HEK293 (cell line): ENCODE measurements at regions not wholly inside any gene's neighbourhood (a gene's known extent, or its start where the extent isn't known, plus 50 kb on each side); places are given as distances from the start of the nearest gene placed in this dataset.

Experiments
- CTCF ChIA-PET: fragments of 350-600 bp; formaldehyde crosslinking; extraction: SDS; loops from one replicate; lab custom pipeline; 2021; ENCODE audit warnings: antibody characterized with exemption; lab: Yijun Ruan, JAX
- POLR2A ChIA-PET: fragments of 300-600 bp; formaldehyde crosslinking; extraction: SDS; loops from one replicate; lab custom pipeline; 2020; ENCODE audit warnings: antibody characterized with exemption, inconsistent platforms; lab: Yijun Ruan, JAX
- H3K27ac ChIP-seq: fragments of 200-500 bp; sonication (Bioruptor generic); 2 replicates; pipeline ENCODE4 v1.5.1; 2014; ENCODE audit warnings: low read depth, low read length, control low read depth, inconsistent platforms; ENCODE audit errors: extremely low read depth
- H3K36me3 ChIP-seq, 2 experiments: fragments of 200-500 bp in 1 of 2; sonication (Bioruptor generic) in 1 of 2; 1 replicate in 1 of 2; 2 replicates in 1 of 2; pipeline ENCODE4 v1.5.1; 2014 to 2017; ENCODE audit warnings: inconsistent platforms in 2 of 2, low read length in 2 of 2; ENCODE audit not compliant: control insufficient read depth in 2 of 2, insufficient read depth in 1 of 2
- H3K4me1 ChIP-seq: fragments of 200-500 bp; sonication (Bioruptor generic); 2 replicates; pipeline ENCODE4 v1.5.1; 2014; ENCODE audit warnings: mild to moderate bottlenecking, low read length, inconsistent platforms; ENCODE audit not compliant: control insufficient read depth, insufficient read depth
- H3K4me3 ChIP-seq: 2 replicates; pipeline ENCODE4 v1.5.1; 2011; ENCODE audit warnings: low read depth, mild to moderate bottlenecking, control low read depth, low read length, moderate library complexity
- H3K9me3 ChIP-seq: fragments of 200-500 bp; sonication (Bioruptor generic); 2 replicates; pipeline ENCODE4 v1.5.1; 2014; ENCODE audit warnings: low read depth, low read length, inconsistent platforms; ENCODE audit not compliant: control insufficient read depth, insufficient read depth
- ATF2 ChIP-seq: fragments of 450-650 bp; formaldehyde crosslinking; IDR thresholded peaks from 2 replicates; pipeline ENCODE4 v1.5.1; 2016; ENCODE audit warnings: missing biosample characterization, missing genetic modification characterization, low read depth
- ELK4 ChIP-seq: IDR thresholded peaks from 2 replicates; pipeline ENCODE4 v1.6.1; 2011; ENCODE audit warnings: mild to moderate bottlenecking, low read depth, low read length, borderline replicate concordance
- HOXD13 ChIP-seq: sonication (generic); formaldehyde crosslinking; IDR thresholded peaks from 2 replicates; pipeline ENCODE4 v1.8.0; 2022; ENCODE audit warnings: missing genetic modification reagents, borderline replicate concordance
- KLF7 ChIP-seq: fragments of 450-650 bp; formaldehyde crosslinking; IDR thresholded peaks from 2 replicates; pipeline ENCODE4 v1.5.1; 2016; ENCODE audit warnings: missing biosample characterization, missing genetic modification characterization, borderline replicate concordance
- PRDM4 ChIP-seq: fragments of 450-650 bp; formaldehyde crosslinking; IDR thresholded peaks from 2 replicates; pipeline ENCODE4 v1.5.1; 2017; ENCODE audit warnings: missing biosample characterization, missing genetic modification characterization
- REPIN1 ChIP-seq: fragments of 450-650 bp; formaldehyde crosslinking; IDR thresholded peaks from 2 replicates; pipeline ENCODE4 v1.5.1; 2017; ENCODE audit warnings: missing biosample characterization, missing genetic modification characterization, low read depth
- REST ChIP-seq: fragments of 450-650 bp; formaldehyde crosslinking; IDR thresholded peaks from 2 replicates; pipeline ENCODE4 v1.5.1; 2016; ENCODE audit warnings: missing biosample characterization, missing genetic modification characterization
- ZBTB49 ChIP-seq: fragments of 450-650 bp; formaldehyde crosslinking; IDR thresholded peaks from 2 replicates; pipeline ENCODE4 v1.5.1; 2016; ENCODE audit warnings: missing biosample characterization, missing genetic modification characterization, low read depth
- ZFP37 ChIP-seq: fragments of 450-650 bp; formaldehyde crosslinking; IDR thresholded peaks from 2 replicates; pipeline ENCODE4 v1.5.1; 2016; ENCODE audit warnings: missing biosample characterization, missing genetic modification characterization
- ZNF169 ChIP-seq: fragments of 450-650 bp; formaldehyde crosslinking; IDR thresholded peaks from 2 replicates; pipeline ENCODE4 v1.5.1; 2016; ENCODE audit warnings: missing biosample characterization, missing genetic modification characterization
- ZNF19 ChIP-seq: fragments of 450-650 bp; formaldehyde crosslinking; IDR thresholded peaks from 2 replicates; pipeline ENCODE4; 2016; ENCODE audit warnings: missing biosample characterization, missing genetic modification characterization, low read depth
- ZNF221 ChIP-seq: fragments of 450-650 bp; formaldehyde crosslinking; IDR thresholded peaks from 2 replicates; pipeline ENCODE4 v1.5.1; 2017; ENCODE audit warnings: missing biosample characterization, missing genetic modification characterization, borderline replicate concordance
- ZNF248 ChIP-seq: fragments of 450-650 bp; formaldehyde crosslinking; IDR thresholded peaks from 2 replicates; pipeline ENCODE4 v1.5.1; 2017; ENCODE audit warnings: missing biosample characterization, missing genetic modification characterization
- ZNF426 ChIP-seq: fragments of 450-650 bp; formaldehyde crosslinking; IDR thresholded peaks from 2 replicates; pipeline ENCODE4 v1.5.1; 2017; ENCODE audit warnings: missing biosample characterization, missing genetic modification characterization, mild to moderate bottlenecking, inconsistent platforms, moderate library complexity
- ZNF521 ChIP-seq: fragments of 450-650 bp; formaldehyde crosslinking; IDR thresholded peaks from 2 replicates; pipeline ENCODE4 v1.5.1; 2017; ENCODE audit warnings: missing biosample characterization, mild to moderate bottlenecking, missing genetic modification characterization
- ZNF548 ChIP-seq: fragments of 450-650 bp; formaldehyde crosslinking; IDR thresholded peaks from 2 replicates; pipeline ENCODE4 v1.5.1; 2016; ENCODE audit warnings: missing biosample characterization, missing genetic modification characterization
- ZNF621 ChIP-seq: fragments of 450-650 bp; formaldehyde crosslinking; IDR thresholded peaks from 2 replicates; pipeline ENCODE4 v1.5.1; 2017; ENCODE audit warnings: missing biosample characterization, missing genetic modification characterization

GRCh38 chr10:91104193-91105041, 116.0 kb upstream of the PCGF5 start (continued):
- TF ChIP-seq ZNF19 (tag by site-specific recombination): no peak
- no peak for TF ChIP-seq ZNF521 (tag by site-specific recombination)

GRCh38 chr10:91105269-91105668, 115.2 kb upstream of the PCGF5 start:
- Histone ChIP-seq H3K9me3 (no peaks in the 10 kb centered on the region), H3K4me1 (peaks cover 5% of the 10 kb centered on the region), H3K27ac (no peak overlapping the region), H3K36me3 (no peaks in the 10 kb centered on the region), H3K4me3 (no peak overlapping the region)
- no peak for TF ChIP-seq ZNF621 (tag by site-specific recombination)
- no peak for TF ChIP-seq ATF2 (tag by site-specific recombination)
- TF ChIP-seq ELK4: no peak
- TF ChIP-seq KLF7 (tag by site-specific recombination): no peak
- no peak for TF ChIP-seq ZNF426
- no peak for TF ChIP-seq ZNF169 (tag by site-specific recombination)
- no peak for TF ChIP-seq REST (tag by site-specific recombination)
- no peak for TF ChIP-seq ZNF221 (tag by site-specific recombination)
- no peak for TF ChIP-seq ZBTB49
- no peak for TF ChIP-seq PRDM4 (tag by site-specific recombination)
- TF ChIP-seq ZNF248 (tag by site-specific recombination): no peak
- TF ChIP-seq ZFP37 (tag by site-specific recombination): no peak
- no peak for TF ChIP-seq REPIN1
- TF ChIP-seq HOXD13 (CRISPR knock-in tag): no peak
- TF ChIP-seq ZNF548 (tag by site-specific recombination): no peak
- POLR2A ChIA-PET: no interaction called here
- CTCF ChIA-PET: no interaction called here
